ENCODE measurements at regions not wholly inside any gene's neighbourhood (a gene's known extent, or its start where the extent isn't known, plus 50 kb on each side); places are given as distances from the start of the nearest gene placed in this dataset.

- DNase-seq (ENCODE audit: low spot score), result no peak
These were observed 459.3 kb upstream of the ADAMTS5 start for GRCh38 chr21:27426196-27426595.

GRCh38 chr21:27425574-27425973 is 458.7 kb upstream of the ADAMTS5 start:
- DNase-seq (ENCODE audit: low spot score), result no peak

GRCh38 chr21:27425172-27425571 is 458.3 kb upstream of the ADAMTS5 start:
- DNase-seq (ENCODE audit: low spot score), result no peak

- no peak for DNase-seq (ENCODE audit: low spot score)
These were observed 457.7 kb upstream of the ADAMTS5 start for GRCh38 chr21:27424601-27425000.

GRCh38 chr21:27423906-27424595 is 457.2 kb upstream of the ADAMTS5 start:
- no peak for DNase-seq (ENCODE audit: low spot score)

GRCh38 chr21:27423038-27423437 is 456.1 kb upstream of the ADAMTS5 start:
- no peak for DNase-seq (ENCODE audit: low spot score)

GRCh38 chr21:27422435-27422834 is 455.5 kb upstream of the ADAMTS5 start:
- DNase-seq (ENCODE audit: low spot score), result no peak

GRCh38 chr21:27421654-27422053 is 454.8 kb upstream of the ADAMTS5 start:
- no peak for DNase-seq (ENCODE audit: low spot score)

GRCh38 chr21:27419153-27419552 is 452.3 kb upstream of the ADAMTS5 start:
- no peak for DNase-seq (ENCODE audit: low spot score)

GRCh38 chr21:27418346-27418745 is 451.5 kb upstream of the ADAMTS5 start:
- no peak for DNase-seq (ENCODE audit: low spot score)

- DNase-seq (ENCODE audit: low spot score), result no peak
These were observed 445.6 kb upstream of the ADAMTS5 start for GRCh38 chr21:27412530-27412929.

- no peak for DNase-seq (ENCODE audit: low spot score)
These were observed 441.9 kb upstream of the ADAMTS5 start for GRCh38 chr21:27408826-27409225.

- no peak for DNase-seq (ENCODE audit: low spot score)
These were observed 440.4 kb upstream of the ADAMTS5 start for GRCh38 chr21:27407271-27407670.

GRCh38 chr21:27406300-27407009 is 439.6 kb upstream of the ADAMTS5 start:
- no peak for DNase-seq (ENCODE audit: low spot score)

- no peak for DNase-seq (ENCODE audit: low spot score)
These were observed 436.1 kb upstream of the ADAMTS5 start for GRCh38 chr21:27403011-27403410.

GRCh38 chr21:27400045-27400444 is 433.2 kb upstream of the ADAMTS5 start:
- DNase-seq (ENCODE audit: low spot score), result no peak

- DNase-seq (ENCODE audit: low spot score), result no peak
These were observed 430.7 kb upstream of the ADAMTS5 start for GRCh38 chr21:27397578-27397977.

- no peak for DNase-seq (ENCODE audit: low spot score)
These were observed 426.8 kb upstream of the ADAMTS5 start for GRCh38 chr21:27393726-27394125.

- no peak for DNase-seq (ENCODE audit: low spot score)
These were observed 425.1 kb upstream of the ADAMTS5 start for GRCh38 chr21:27391990-27392389.

GRCh38 chr21:27390384-27390783 is 423.5 kb upstream of the ADAMTS5 start:
- DNase-seq (ENCODE audit: low spot score), result no peak

GRCh38 chr21:27388825-27389224 is 421.9 kb upstream of the ADAMTS5 start:
- no peak for DNase-seq (ENCODE audit: low spot score)

- DNase-seq (ENCODE audit: low spot score), result no peak
These were observed 415.5 kb upstream of the ADAMTS5 start for GRCh38 chr21:27382404-27382803.

GRCh38 chr21:27380303-27380702 is 413.4 kb upstream of the ADAMTS5 start:
- no peak for DNase-seq (ENCODE audit: low spot score)

- DNase-seq (ENCODE audit: low spot score), result no peak
These were observed 412.5 kb upstream of the ADAMTS5 start for GRCh38 chr21:27379354-27379753.

Data from ecto neural progenitor cell (in vitro differentiated cells).